Small intestine (tissue), 7 donors: ENCODE measurements at regions not wholly inside any gene's neighbourhood (a gene's known extent, or its start where the extent isn't known, plus 50 kb on each side); places are given as distances from the start of the nearest gene placed in this dataset.
"Not testable (repeated sequence)": the region's sequence is repeated elsewhere in the genome, so short reads cannot be mapped to it uniquely, and the experiment has no call there.

Source experiments
- DNase-seq, 2 donors: peaks; one replicate each; pipeline versions ENCODE4 v3.0.0 to v3.0.0-alpha.2; 2013
- FAIRE-seq: peaks from 2 replicates; lab custom pipeline; 2012; peaks lifted over from hg19 to GRCh38; lab: Jason Lieb, UNC
- H3K27ac ChIP-seq, 3 donors: one replicate each; pipeline ENCODE4 v1.5.1; 2013; ENCODE audit warnings: low read length in 2 of 3, mild to moderate bottlenecking in 2 of 3, control low read depth in 1 of 3, inconsistent platforms in 1 of 3, low read depth in 1 of 3, moderate library complexity in 1 of 3
- H3K27me3 ChIP-seq, 3 donors: one replicate each; pipeline ENCODE4 v1.6.1; 2013; ENCODE audit warnings: low read length in 3 of 3, inconsistent platforms in 1 of 3; ENCODE audit not compliant: control insufficient read depth in 3 of 3, insufficient read depth in 3 of 3
- H3K36me3 ChIP-seq, 3 donors: one replicate each; pipeline ENCODE4 v1.6.1; 2013; ENCODE audit warnings: low read length in 3 of 3, inconsistent platforms in 1 of 3, low read depth in 1 of 3, mild to moderate bottlenecking in 1 of 3, moderate library complexity in 1 of 3; ENCODE audit not compliant: control insufficient read depth in 3 of 3, insufficient read depth in 2 of 3
- H3K4me1 ChIP-seq, 3 donors: one replicate each; pipeline ENCODE4 v1.6.1; 2013; ENCODE audit warnings: low read length in 2 of 3, inconsistent platforms in 1 of 3, low read depth in 1 of 3, mild to moderate bottlenecking in 1 of 3, moderate library complexity in 1 of 3; ENCODE audit not compliant: control insufficient read depth in 3 of 3, insufficient read depth in 2 of 3
- H3K4me3 ChIP-seq, 3 donors: one replicate each; pipeline ENCODE4 v1.5.1; 2013; ENCODE audit warnings: low read length in 3 of 3, control low read depth in 1 of 3, inconsistent platforms in 1 of 3, low read depth in 1 of 3, mild to moderate bottlenecking in 1 of 3, moderate library complexity in 1 of 3
- H3K9me3 ChIP-seq, 2 donors: one replicate each; pipeline ENCODE4 v1.6.1; 2013; ENCODE audit warnings: low read depth in 1 of 2, low read length in 1 of 2; ENCODE audit not compliant: control insufficient read depth in 2 of 2, insufficient read depth in 1 of 2
- WGBS, 3 donors: extraction: QIAGEN DNeasy Blood & Tissue Kit; methylation state at CpG; one replicate each; pipeline ENCODE4 v1.1.7; 2013; 5-methylcytosine and 5-hydroxymethylcytosine counted together
- donor health status: healthy with polysubstance abuse.
- donor health status: control.
- donor health status: control.
- donor health status: Bipolar disorder and iron deficiency.
- donor health status: healthy.

DNA sequence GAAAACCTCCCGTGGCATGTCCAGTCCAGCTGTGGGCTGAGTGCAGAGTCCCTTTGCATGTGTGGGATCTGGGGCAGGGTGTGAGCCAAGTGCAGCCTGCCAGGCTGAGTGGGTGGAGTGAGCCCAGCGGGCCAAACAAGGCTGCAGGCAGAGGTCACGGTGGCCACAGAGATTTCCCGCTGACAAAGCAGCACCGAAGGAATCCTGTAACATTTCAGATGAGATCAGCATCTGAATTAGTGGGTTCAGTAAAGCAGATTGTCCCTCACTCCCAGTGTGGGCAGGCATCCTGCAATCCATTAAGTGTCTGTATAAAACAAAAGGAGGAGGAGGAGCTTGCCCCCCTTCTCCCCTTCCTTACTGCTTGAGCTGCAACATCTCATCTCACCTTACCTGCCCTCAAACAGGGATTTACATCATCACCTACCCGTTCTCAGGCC, 324.4 kb downstream of the FAT4 start:
- H3K27me3 ChIP-seq = no peaks in the 10 kb centered on the region
- no peaks in the 10 kb centered on the region for H3K36me3 ChIP-seq
- H3K27ac ChIP-seq = no peak overlapping the region
- H3K9me3 ChIP-seq = no peaks in the 10 kb centered on the region
- FAIRE-seq (no peak), DNase-seq (no peak)
- no peak overlapping the region for H3K4me3 ChIP-seq
- 40 to 59% (median 49%) methylated on average over 6 of the region's 6 CpGs for WGBS, 3 donors
- no peaks in the 10 kb centered on the region for H3K4me1 ChIP-seq

DNA sequence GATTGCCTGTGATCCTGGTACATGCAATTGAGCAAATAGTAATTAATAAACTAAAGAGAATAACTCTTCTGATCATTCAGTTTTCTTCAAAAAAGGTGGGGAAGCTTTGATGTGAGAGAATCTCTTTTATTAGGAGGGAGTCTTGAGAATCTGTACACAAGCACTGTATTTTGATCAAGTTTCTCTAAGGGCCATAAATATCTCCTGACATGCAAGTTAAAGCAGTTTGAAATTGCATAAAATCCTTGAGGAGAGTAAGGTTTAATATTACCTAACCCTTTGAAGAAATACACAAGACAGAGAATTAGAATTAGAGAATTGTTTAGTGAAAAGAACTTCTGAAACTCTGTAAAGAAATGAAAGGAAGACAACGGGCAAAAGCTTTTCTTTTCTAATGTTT, 326.9 kb downstream of the FAT4 start:
- Histone ChIP-seq H3K27me3 (no peaks in the 10 kb centered on the region), H3K9me3 (no peaks in the 10 kb centered on the region), H3K27ac (no peak overlapping the region), H3K4me1 (no peaks in the 10 kb centered on the region), H3K36me3 (no peaks in the 10 kb centered on the region), H3K4me3 (no peak overlapping the region)
- no peak for DNase-seq
- FAIRE-seq = no peak
- WGBS, 3 donors = 59 to 74% (median 72%) methylated on average over 1 of the region's 1 CpG

DNA sequence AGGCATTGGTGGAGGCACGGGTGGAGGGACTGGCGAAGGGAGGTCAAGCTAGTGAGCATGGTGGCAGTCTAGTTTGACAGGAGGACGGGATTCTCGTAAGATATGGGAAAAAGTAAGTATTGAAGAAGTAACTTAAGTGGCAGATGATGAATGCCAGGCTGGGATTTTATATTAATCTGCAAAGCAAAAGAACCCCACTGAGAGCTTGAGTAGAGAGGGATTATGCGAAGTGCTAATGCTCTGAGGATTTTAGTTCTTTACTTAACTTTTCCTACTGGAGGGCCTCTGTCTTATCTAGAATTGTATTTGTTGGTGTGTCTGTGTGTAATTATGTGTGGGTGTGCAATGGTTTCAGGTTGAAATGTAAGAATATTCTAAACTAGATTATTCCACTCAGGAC, 327.9 kb downstream of the FAT4 start:
- Histone ChIP-seq H3K4me1 (no peaks in the 10 kb centered on the region), H3K4me3 (no peak overlapping the region), H3K9me3 (no peaks in the 10 kb centered on the region), H3K36me3 (no peaks in the 10 kb centered on the region), H3K27ac (no peak overlapping the region), H3K27me3 (no peaks in the 10 kb centered on the region)
- DNase-seq (no peak), FAIRE-seq (no peak)
- 82 to 90% (median 82%) methylated on average over 5 of the region's 5 CpGs for WGBS, 3 donors

DNA sequence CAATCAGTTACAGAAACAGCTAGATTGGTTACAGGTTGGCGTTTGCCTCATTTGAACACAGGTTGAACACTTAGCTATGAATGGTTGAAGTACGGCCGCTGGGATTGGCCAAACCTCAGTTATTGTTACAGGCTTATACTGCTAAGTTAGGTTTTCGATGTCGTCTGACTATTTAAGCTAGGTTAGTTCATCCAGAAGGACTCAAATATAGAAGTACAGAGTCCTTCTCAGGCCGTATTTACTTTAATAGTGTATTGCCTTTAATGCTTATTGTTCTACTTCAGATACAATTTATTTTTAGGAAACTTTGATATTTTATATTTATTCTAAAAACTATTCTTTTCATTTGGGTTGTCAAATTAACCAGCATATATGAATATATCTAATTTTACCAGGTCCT, 334.7 kb downstream of the FAT4 start:
- no peak for FAIRE-seq
- Histone ChIP-seq H3K27me3 (no peaks in the 10 kb centered on the region), H3K36me3 (no peaks in the 10 kb centered on the region), H3K4me3 (no peak overlapping the region), H3K4me1 (no peaks in the 10 kb centered on the region), H3K9me3 (no peaks in the 10 kb centered on the region), H3K27ac (no peak overlapping the region)
- DNase-seq = no peak
- 82 to 84% (median 84%) methylated on average over 6 of the region's 6 CpGs for WGBS, 3 donors

DNA sequence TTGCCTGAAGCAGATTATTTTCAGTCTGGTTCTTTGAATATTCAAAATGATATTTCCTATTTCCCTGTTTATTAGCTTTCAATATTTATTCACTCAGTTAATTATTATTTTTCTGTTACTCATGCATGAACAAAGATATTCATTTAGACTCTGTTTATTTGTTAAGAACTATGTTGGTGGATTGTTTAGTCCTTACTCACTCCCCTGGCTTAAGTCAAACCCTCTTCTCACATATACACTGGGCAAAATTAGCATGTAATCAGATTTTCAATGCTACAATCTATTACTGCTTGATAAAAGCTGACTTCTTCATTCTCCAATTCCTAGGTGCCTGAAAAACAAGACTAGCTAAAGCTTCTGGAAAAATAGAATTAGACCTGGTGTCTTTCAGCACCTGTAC, 335.8 kb downstream of the FAT4 start:
- H3K4me3 ChIP-seq = no peak overlapping the region
- DNase-seq (no peak), FAIRE-seq (no peak)
- no peak overlapping the region for H3K27ac ChIP-seq
- no peaks in the 10 kb centered on the region for H3K27me3 ChIP-seq
- no peaks in the 10 kb centered on the region for H3K36me3 ChIP-seq
- H3K4me1 ChIP-seq = no peaks in the 10 kb centered on the region
- H3K9me3 ChIP-seq = no peaks in the 10 kb centered on the region

DNA sequence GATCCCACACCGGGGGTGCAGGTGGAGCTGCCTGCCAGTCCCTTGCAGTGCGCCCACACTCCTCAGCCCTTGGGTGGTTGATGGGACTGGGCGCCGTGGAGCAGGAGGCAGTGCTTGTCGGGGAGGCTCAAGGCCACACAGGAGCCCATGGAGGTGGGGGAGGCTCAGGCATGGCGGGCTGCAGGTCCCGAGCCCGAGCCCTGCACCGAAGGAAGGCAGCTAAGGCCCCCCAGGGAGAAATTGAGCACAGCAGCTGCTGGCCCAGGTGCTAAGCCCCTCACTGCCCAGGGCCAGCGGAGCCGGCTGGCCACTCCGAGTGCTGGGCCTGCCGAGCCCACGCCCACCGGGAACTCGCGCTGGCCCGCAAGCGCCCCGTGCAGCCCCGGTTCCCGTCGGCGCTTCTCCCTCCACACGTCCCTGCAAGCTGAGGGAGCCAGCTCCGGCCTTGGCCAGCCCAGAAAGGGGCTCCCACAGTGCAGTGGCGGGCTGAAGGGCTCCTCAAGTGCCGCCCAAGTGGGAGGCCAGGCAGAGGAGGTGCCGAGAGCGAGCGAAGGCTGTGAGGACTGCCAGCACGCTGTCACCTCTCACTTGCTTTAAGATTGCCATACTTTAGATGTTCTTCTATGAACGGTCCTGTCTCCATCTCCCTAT, 337.1 kb downstream of the FAT4 start:
- 91 to 94% (median 91%) methylated on average over 31 to 33 of the region's 33 CpGs for WGBS, 3 donors
- DNase-seq, FAIRE-seq: not testable (repeated sequence)

DNA sequence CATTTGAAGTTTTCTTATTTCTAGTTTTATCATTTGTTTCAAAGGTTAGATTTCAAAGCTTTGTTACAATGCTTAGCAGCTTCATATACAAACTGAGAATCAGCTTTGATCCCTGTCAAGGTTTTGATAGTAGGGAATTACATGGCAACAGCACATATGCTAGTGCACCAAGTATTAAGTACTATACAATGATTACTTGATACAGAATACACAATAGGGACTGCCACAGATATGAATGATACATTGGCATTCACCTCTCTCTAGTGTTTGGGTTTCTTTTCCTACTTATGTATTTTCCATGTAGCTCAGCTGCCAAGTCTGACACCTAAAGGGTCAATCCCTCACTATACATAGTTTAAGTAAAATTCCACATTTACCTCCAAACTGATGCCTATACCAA, 344.0 kb downstream of the FAT4 start:
- Histone ChIP-seq H3K9me3 (no peaks in the 10 kb centered on the region), H3K27me3 (no peaks in the 10 kb centered on the region), H3K4me1 (no peaks in the 10 kb centered on the region), H3K4me3 (no peak overlapping the region), H3K27ac (no peak overlapping the region), H3K36me3 (no peaks in the 10 kb centered on the region)
- no peak for FAIRE-seq
- no peak for DNase-seq

More for the DNA sequence above, 337.1 kb downstream of the FAT4 start:
- not testable (repeated sequence) for H3K27me3 ChIP-seq, H3K9me3 ChIP-seq, H3K27ac ChIP-seq, H3K4me3 ChIP-seq, H3K36me3 ChIP-seq, H3K4me1 ChIP-seq

DNA sequence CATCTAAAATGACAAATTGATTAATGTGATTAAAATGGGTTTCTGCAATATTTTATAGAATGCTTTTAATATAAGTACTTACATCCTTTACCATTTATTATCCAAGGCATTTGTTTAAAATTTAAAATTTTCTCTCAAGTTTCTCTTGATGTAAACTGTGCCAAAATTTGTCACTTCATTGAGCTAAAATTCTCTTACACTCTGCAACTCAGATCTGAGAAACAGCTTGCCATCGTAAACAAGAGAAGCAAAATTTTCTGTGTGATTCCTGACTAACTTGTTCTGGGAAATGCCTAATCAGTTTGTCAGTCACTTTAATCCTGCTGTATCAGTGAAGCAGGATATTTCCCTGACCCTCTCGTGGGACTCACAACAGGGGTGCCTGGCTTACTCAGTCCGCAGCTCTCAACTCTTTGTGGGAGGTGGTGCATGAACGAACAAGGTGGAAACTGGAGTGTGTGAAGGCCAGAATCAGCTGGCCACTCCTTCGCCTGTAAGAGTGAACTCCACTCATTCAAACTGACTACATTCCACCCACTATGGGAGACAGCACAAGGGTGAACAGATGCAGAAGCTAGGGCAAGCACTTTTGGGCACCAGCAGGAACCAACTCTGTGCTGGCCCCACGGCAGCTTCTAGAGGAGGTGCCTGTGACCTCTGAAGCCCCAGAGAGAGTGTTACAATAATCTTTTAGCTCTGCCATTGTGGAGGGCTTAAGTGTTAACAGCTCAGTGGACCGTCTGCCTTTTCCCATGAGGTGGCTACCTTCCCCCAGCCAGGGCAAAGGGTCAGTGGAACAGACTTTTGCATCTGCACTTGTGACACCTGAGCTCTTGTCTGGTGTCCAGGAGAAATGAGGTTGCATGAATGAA, 349.4 kb downstream of the FAT4 start:
- H3K9me3 ChIP-seq = peaks cover 0 to 4% of the 10 kb centered on the region in 2 donors
- FAIRE-seq (no peak), DNase-seq (no peak)
- no peak overlapping the region for H3K27ac ChIP-seq
- WGBS, 3 donors = 63 to 67% (median 67%) methylated on average over 7 of the region's 7 CpGs
- H3K27me3 ChIP-seq = no peaks in the 10 kb centered on the region
- no peaks in the 10 kb centered on the region for H3K36me3 ChIP-seq
- no peaks in the 10 kb centered on the region for H3K4me1 ChIP-seq
- no peak overlapping the region for H3K4me3 ChIP-seq
